Activated CD8-positive, alpha-beta memory T cell treated with anti-CD3 and anti-CD28 coated beads, Interleukin-2, amount 50 U/mL, for 4 hours (primary cell): ENCODE measurements at regions not wholly inside any gene's neighbourhood (a gene's known extent, or its start where the extent isn't known, plus 50 kb on each side); places are given as distances from the start of the nearest gene placed in this dataset.
"Not testable (repeated sequence)": the region's sequence is repeated elsewhere in the genome, so short reads cannot be mapped to it uniquely, and the experiment has no call there.

Source experiments
- DNase-seq: peaks from one replicate; pipeline ENCODE4 v3.0.0-alpha.2; 2020

DNA sequence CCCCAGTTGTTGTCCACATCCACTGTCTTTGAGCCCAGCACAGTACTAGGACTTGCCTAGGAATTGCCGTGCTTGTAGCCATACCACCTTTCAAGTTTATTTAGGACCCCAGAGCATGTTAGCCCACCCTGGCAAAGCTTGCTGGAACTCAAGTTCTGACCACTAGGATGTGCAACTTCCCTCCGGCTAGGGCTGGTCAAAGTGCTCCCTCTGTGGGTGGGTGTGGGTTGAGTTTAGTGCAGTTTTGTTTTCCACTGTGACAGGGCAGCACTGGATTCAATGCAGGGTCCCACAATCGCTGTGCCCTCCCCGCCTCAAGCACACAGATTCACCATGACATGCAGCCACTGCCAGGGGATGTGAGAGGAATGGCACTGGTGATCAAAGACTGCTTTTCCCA lies 96.0 kb downstream of the RASGEF1B start:
- no peak for DNase-seq

DNA sequence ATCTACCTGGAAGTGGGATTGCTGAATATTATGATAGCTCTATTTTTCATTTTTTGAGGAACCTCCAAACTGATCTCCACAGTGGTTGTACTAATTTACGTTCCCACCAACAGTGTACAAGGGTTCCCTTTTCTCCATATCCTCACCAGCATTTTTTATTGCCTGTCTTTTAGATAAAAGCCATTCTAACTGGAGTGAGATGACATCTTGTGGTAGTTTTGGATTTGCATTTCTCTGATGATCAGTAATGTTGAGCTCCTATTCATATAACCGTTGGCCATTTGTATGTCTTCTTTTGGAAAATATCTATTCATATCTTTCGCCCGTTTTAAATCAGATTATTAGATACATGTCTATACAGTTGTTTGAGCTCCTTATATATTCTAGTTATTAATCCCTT lies 101.8 kb downstream of the RASGEF1B start:
- no peak for DNase-seq

- no peak for DNase-seq
Observed at GRCh38 chr4:81366779-81367178, 104.9 kb downstream of the RASGEF1B start.

- no peak for DNase-seq
Observed at GRCh38 chr4:81360737-81361136, 111.0 kb downstream of the RASGEF1B start.

DNA sequence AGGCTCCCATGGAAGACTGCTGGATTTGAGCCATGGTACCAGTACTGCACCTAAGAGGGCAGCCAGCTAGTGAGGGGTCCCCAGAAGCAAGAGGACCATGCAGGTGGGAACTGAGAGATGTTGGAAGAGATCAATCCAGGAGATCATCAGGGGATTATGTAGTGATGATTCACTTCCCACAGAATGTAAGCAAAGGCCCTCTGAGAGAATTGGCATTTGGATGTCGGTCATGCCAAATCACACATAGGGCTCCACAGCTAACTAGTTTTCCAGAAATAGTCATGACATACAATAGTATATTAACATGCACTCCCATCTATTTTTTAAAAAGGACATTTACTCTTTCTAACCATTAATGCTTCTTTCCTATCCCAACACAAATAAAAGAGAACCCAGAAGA lies 112.5 kb downstream of the RASGEF1B start:
- DNase-seq, result no peak

DNA sequence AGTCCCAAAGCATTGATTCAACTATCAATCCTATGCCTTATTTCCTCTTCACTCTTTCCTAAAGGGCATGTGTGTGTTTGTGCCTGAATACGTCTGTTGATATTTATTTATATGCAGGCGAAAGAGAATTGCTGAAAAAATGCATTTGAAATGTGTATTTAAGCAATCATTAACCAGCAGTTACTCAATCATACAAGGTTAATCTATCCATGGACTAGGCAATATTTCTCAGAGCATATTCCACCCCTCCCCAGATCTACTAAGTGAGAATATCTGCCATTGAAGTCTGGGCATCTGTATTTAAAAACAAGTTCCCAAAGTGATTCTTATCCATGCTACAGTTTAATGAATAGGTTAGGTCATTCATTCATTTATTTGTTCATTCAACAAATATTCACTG lies 113.6 kb downstream of the RASGEF1B start:
- no peak for DNase-seq

DNA sequence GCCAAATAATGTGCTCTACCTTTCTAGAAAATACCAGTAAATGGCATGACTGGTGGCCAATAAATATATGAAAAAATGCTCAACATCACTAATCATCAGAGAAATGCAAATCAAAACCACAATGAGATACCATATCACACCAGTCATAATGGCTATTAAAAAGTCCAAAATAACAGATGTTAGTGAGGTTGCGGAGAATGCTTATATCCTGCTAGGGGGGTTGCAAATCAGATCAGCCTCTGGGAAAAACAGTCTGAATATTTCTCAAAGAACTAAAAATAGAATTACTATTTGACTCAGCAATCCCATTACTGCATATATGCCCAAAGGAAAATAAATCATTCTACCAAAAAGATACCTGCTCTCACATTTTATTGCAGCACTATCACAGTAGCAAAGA lies 115.1 kb downstream of the RASGEF1B start:
- no peak for DNase-seq

DNA sequence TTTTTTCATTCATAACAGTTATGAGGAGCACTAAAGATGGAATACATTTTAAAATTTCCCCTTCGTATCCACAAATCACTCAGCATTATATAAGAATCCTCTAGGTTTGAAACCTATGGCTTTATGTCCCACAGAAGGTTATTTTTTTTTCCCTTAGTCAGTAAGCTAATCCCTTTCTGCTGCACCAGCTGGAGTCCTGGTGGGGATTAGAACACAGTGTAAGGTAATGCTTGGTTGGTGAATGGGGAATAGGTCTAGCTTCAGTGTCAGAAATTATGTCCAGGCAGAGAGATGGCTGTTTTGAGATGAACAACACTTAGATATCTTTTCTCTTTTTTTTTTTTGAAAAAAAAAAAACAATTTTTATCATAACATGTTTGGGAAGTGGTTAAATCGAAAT lies 116.6 kb downstream of the RASGEF1B start:
- DNase-seq, result no peak

GRCh38 chr4:81353861-81354260 lies 117.8 kb downstream of the RASGEF1B start:
- DNase-seq, result no peak

DNA sequence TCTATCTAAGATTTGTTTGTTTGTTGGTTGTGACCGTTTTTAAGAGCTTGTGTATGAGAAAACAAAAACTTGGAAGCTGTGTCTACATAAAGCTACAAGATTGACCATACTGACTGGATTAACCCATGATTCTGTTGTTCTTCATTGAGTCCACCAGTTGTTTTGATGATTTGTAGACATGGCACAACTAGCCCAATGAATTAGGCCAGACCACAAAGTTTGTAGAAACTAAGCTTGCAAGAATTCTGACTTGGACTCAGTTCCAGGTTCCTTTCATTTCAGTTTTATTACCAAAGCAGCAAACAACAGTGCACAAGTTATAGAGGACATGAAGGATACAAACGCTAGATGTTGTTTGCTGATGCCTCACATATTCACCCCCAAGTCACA lies 119.3 kb downstream of the RASGEF1B start:
- no peak for DNase-seq

DNA sequence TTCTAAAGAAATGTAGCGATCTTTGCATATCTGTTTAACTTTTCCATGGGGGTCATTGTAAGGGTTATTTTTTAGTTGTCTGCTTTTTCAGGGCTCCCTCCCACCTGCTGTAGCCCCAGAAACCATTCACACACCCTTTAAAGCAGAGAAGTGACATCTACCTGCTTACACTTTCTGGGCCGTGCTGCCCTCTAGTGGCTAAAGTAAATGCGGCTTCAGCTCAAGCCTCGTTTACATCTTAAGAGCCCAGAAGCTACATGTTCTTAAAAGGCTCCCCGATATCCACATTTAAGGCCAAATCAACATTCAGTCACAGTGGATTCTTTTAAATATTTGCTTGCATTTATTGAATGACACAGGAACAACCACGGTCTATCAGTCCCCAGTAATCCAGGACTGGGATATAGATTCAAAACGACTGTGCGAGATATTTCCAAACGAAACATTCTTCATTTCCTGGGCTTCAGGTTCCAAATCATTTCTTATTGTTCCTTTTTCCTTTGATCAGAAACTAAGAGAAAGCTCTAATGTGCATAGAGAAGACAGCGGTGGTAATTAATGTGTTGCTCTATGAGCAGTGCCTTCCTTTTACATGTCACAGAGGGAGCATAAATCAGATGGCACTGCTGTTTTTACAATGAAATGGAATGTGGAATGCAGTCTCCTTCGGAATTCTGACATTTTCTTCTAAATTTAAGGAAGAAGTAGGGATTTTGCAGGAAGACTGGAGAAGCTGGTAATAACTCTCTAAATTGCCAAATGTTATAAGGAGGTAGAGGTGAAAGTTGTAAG lies 119.9 kb downstream of the RASGEF1B start:
- peak; percentile 66 for DNase-seq

GRCh38 chr4:81350040-81350439 lies 121.7 kb downstream of the RASGEF1B start:
- DNase-seq, result no peak

DNA sequence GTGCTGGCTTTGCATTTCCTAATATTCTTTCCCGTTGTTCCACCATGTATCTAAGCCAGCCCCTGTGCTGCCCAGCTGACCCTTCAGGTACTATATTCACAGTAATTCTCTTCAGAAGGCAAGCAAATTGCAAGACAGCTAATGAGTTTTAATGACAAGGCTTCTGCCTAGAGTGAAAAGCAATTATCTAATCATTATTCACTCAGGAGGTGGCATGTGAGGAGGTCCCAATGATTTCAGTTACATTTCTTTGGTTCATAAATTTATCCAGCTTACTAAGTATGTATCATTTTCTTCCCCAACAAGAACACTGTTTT lies 123.0 kb downstream of the RASGEF1B start:
- no peak for DNase-seq

GRCh38 chr4:81348086-81348777 lies 123.5 kb downstream of the RASGEF1B start:
- no peak for DNase-seq

- no peak for DNase-seq
Observed at GRCh38 chr4:81346719-81347118, 125.0 kb downstream of the RASGEF1B start.

- no peak for DNase-seq
Observed at GRCh38 chr4:81343536-81343935, 128.2 kb downstream of the RASGEF1B start.

DNA sequence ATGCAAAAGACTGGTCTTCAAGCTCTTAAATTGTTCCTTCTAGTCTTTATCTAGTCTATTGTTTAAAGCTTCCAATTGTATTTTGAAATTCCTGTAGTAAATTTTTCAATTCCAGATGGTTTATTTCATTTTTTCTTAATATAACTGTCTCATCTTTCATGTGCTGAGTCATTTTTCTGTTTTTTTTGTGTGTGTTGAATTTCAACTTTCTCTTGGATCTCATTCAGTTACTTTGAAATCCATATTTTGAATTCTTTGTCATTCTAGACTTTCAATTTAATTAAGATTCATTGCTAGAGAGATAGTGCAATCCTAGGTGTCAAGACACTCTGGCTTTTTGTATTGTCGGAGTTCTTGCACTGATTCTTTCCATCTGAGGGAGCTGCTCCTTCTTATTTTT lies 128.0 kb upstream of the PRKG2 start:
- DNase-seq, result no peak

DNA sequence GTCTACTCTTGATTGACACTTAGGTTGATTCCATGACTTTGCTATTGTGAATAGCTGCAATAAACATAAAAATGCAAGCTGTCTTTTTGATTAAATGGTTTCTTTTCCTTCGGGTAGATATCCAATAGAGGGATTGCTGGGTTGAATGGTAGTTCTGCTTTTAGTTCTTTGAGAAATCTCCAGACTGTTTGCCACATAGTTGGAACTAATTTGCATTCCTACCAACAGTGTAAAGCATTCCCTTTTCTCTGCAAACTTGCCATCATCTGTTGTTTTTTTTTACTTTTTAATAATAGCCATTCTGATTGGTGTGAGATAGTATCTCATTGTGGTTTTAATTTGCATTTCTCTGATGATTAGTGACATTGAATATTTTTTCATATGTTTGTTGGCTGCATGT lies 122.2 kb upstream of the PRKG2 start:
- no peak for DNase-seq

GRCh38 chr4:81335122-81335912 lies 120.3 kb upstream of the PRKG2 start:
- no peak for DNase-seq

DNA sequence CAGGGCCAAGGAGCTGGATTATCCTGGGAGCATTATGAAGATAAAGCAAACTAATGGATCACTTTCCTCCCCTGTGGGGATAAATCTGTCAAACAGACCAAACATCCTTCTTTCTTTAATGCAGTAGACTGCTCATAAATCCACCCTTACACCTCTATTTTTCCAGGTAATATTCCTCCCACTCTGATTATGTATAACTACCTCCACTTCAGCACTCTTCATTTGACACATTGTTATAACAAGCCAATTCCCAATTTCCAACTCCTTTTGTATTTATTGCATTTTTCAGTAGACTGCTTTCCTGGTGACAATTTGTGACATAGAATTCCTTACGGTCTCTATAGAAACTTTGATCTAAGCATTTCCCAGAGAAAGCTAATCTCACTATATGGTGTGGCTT lies 115.0 kb upstream of the PRKG2 start:
- no peak for DNase-seq

DNA sequence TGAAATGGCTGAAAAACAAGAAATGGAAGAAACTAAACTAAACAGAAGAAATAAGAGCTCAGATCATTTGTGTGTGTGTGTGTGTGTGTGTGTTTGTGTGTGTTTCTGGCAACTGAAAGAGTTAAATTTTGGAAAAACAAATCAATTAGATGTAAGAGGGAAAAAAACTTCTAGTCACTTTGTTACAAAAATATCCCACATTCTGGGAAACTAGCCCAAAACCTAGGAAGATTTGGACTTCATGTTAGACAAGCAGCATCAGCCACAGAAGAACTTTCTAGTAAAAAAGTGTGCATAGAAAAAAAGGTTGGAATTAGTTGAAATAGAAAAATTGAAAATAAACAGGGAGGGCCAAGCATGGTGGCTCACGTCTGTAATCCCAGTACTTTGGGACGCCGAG lies 111.6 kb upstream of the PRKG2 start:
- DNase-seq, result no peak

GRCh38 chr4:81324594-81324993 lies 109.6 kb upstream of the PRKG2 start:
- not testable (repeated sequence) for DNase-seq

DNA sequence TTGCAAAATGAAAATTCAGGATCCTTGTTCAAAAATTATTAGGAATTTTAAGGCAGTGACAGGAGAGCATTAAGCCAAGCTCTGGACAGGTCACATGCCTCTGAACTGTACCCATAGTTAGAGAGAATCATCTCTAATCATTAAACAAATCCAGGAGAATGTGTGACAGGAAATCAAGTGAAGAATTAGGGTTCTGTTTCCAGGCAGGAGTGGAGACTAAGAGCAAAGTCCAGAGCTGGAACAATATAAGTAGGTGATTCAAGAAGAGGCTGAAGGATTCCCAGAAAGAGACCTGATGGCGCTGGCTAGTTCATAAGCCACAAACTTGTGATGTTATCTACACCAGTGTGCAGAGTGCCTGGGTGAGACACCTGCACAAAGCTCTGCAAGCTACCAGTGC lies 104.6 kb upstream of the PRKG2 start:
- DNase-seq, result no peak

GRCh38 chr4:81314897-81315470 lies 100.0 kb upstream of the PRKG2 start:
- no peak for DNase-seq
